ENCODE measurements at regions not wholly inside any gene's neighbourhood (a gene's known extent, or its start where the extent isn't known, plus 50 kb on each side); places are given as distances from the start of the nearest gene placed in this dataset.

DNA sequence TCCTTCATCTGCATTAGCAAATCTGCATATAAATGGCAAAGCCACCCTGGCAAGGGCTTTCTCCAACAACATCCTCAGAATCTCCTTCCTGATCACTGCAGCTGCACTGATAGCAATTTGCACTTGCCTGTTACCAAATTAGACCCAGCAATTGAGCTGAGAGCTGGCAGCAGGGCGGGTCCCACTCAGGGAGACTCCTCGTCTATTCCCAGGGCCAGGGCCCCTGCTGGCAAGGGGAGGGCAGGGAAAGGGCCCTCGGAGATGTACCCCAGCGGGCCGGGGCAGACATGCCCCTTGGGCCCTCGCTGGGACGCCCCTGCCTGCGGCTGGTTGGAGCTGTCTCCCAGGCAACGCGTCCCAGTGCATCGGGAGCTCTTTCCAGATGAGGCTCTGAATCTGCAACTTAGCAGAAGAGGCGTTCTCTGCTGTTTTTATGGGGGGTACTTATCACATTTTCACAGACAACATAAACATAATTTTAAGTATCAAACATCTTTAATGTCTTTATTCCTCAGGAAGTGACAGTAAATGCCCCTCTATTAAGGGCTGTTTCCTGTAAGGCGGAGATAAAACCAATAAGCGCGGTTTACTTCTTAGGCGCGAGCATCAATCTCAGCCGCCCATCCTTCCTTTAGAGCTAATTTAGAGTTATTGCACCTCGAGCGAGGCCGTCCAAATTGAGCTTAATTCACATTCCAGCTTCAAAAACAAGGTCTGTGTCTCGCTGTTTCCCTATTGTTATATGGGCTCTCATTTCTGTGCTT, 249.0 kb upstream of the PPP2R2D start:
- H3K9me3 ChIP-seq (ENCODE audit: low read length) = no peaks in the 10 kb centered on the region
- FAIRE-seq (no peak), ATAC-seq (no peak), DNase-seq (ENCODE audit: low spot score) (no peak)
- no peak overlapping the region for H2AFZ ChIP-seq (ENCODE audit: low read length)
- H4K20me1 ChIP-seq (ENCODE audit: insufficient read depth, low read length) = no peaks in the 10 kb centered on the region
- H3K36me3 ChIP-seq (replicated peaks in 1 of 2; ENCODE audit: control insufficient read depth in 1 of 2, insufficient read depth in 2 of 2, low read length in 2 of 2) = no peaks in the 10 kb centered on the region
- no TSS peak for BruUV-seq (replicated peaks)
- intact Hi-C loops (cut with micrococcal nuclease; ENCODE audit: unreplicated experiment) (no loop called here), in situ Hi-C loops (cut with HindIII; ENCODE audit: extremely low pct_ligation_motif_present, low pct_unique_long_range_greater_than_20kb) (no loop called here)
- no peaks in the 10 kb centered on the region for H3K4me1 ChIP-seq (ENCODE audit: insufficient read depth, low read length)
- H3K27ac ChIP-seq (ENCODE audit: extremely low read length, insufficient read depth, low read length) = no peak overlapping the region
- H3K9ac ChIP-seq (ENCODE audit: insufficient read depth, low read depth, low read length) = no peak overlapping the region
- CTCF ChIA-PET (ENCODE audit: low intra/inter-chr PET ratio, low total read pairs) = no interaction called here
- POLR2A ChIA-PET = no interaction called here
- no peak overlapping the region for H3K4me3 ChIP-seq (replicated peaks in 1 of 3; ENCODE audit: insufficient read depth in 1 of 3, low read depth in 2 of 3, low read length in 3 of 3)
- no peaks in the 10 kb centered on the region for H3K79me2 ChIP-seq (ENCODE audit: insufficient read depth, low read length)
- peaks cover 2 to 6% of the 10 kb centered on the region in 2 experiments; a peak in 4 of 5 replicates for H3K27me3 ChIP-seq (ENCODE audit: control insufficient read depth in 1 of 2, insufficient read depth in 2 of 2, low read length in 2 of 2)
- 60% methylated on average over 16 of the region's 22 CpGs for WGBS (ENCODE audit: low lambda C conversion rate)
- no peak overlapping the region for H3K4me2 ChIP-seq (ENCODE audit: low read depth, low read length)
- TF ChIP-seq SAFB2 (CRISPR knock-in tag; IDR thresholded peaks at IDR 0.05; ENCODE audit: borderline replicate concordance, low read depth) = no peak
- TF ChIP-seq ZSCAN20 (CRISPR knock-in tag; IDR thresholded peaks at IDR 0.05; ENCODE audit: borderline replicate concordance) = no peak
- no peak for TF ChIP-seq SYNCRIP (IDR thresholded peaks at IDR 0.05; ENCODE audit: insufficient read depth, low read depth, low read length)
- no peak for TF ChIP-seq HNRNPH1 (optimal IDR thresholded peaks at IDR 0.05; ENCODE audit: low read depth, low read length)
- TF ChIP-seq SP4 (CRISPR knock-in tag; IDR thresholded peaks at IDR 0.05) = no peak
- no peak for TF ChIP-seq KDM1A (CRISPR knock-in tag; IDR thresholded peaks at IDR 0.05)
- TF ChIP-seq ZNF160 (CRISPR knock-in tag; IDR thresholded peaks at IDR 0.05) = no peak
- no peak for TF ChIP-seq RAD21 (CRISPR knock-in tag; IDR thresholded peaks at IDR 0.05)
- TF ChIP-seq NFATC3 (CRISPR knock-in tag; IDR thresholded peaks at IDR 0.05) = no peak
- TF ChIP-seq, protein P1, sequence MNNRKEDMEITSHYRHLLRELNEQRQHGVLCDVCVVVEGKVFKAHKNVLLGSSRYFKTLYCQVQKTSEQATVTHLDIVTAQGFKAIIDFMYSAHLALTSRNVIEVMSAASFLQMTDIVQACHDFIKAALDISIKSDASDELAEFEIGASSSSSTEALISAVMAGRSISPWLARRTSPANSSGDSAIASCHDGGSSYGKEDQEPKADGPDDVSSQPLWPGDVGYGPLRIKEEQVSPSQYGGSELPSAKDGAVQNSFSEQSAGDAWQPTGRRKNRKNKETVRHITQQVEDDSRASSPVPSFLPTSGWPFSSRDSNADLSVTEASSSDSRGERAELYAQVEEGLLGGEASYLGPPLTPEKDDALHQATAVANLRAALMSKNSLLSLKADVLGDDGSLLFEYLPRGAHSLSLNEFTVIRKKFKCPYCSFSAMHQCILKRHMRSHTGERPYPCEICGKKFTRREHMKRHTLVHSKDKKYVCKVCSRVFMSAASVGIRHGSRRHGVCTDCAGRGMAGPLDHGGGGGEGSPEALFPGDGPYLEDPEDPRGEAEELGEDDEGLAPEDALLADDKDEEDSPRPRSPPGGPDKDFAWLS (CRISPR knock-in tag; IDR thresholded peaks at IDR 0.05; ENCODE audit: borderline replicate concordance) = no peak
- TF ChIP-seq, protein P2, sequence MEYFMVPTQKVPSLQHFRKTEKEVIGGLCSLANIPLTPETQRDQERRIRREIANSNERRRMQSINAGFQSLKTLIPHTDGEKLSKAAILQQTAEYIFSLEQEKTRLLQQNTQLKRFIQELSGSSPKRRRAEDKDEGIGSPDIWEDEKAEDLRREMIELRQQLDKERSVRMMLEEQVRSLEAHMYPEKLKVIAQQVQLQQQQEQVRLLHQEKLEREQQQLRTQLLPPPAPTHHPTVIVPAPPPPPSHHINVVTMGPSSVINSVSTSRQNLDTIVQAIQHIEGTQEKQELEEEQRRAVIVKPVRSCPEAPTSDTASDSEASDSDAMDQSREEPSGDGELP (IDR thresholded peaks at IDR 0.05; ENCODE audit: borderline replicate concordance, low read depth) = no peak
- TF ChIP-seq, protein P3, sequence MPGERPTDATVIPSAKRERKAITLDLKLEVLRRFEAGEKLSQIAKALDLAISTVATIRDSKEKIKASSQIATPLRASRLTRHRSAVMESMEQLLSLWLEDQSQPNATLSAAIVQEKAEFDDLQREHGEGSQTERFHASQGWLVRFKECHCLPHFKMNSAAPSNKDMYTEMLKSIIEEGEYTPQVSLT (CRISPR knock-in tag; IDR thresholded peaks at IDR 0.05; ENCODE audit: borderline replicate concordance, low read depth) = no peak
- TF ChIP-seq, protein P4, sequence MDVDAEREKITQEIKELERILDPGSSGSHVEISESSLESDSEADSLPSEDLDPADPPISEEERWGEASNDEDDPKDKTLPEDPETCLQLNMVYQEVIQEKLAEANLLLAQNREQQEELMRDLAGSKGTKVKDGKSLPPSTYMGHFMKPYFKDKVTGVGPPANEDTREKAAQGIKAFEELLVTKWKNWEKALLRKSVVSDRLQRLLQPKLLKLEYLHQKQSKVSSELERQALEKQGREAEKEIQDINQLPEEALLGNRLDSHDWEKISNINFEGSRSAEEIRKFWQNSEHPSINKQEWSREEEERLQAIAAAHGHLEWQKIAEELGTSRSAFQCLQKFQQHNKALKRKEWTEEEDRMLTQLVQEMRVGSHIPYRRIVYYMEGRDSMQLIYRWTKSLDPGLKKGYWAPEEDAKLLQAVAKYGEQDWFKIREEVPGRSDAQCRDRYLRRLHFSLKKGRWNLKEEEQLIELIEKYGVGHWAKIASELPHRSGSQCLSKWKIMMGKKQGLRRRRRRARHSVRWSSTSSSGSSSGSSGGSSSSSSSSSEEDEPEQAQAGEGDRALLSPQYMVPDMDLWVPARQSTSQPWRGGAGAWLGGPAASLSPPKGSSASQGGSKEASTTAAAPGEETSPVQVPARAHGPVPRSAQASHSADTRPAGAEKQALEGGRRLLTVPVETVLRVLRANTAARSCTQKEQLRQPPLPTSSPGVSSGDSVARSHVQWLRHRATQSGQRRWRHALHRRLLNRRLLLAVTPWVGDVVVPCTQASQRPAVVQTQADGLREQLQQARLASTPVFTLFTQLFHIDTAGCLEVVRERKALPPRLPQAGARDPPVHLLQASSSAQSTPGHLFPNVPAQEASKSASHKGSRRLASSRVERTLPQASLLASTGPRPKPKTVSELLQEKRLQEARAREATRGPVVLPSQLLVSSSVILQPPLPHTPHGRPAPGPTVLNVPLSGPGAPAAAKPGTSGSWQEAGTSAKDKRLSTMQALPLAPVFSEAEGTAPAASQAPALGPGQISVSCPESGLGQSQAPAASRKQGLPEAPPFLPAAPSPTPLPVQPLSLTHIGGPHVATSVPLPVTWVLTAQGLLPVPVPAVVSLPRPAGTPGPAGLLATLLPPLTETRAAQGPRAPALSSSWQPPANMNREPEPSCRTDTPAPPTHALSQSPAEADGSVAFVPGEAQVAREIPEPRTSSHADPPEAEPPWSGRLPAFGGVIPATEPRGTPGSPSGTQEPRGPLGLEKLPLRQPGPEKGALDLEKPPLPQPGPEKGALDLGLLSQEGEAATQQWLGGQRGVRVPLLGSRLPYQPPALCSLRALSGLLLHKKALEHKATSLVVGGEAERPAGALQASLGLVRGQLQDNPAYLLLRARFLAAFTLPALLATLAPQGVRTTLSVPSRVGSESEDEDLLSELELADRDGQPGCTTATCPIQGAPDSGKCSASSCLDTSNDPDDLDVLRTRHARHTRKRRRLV (CRISPR knock-in tag; IDR thresholded peaks at IDR 0.05) = no peak
- no peak for TF ChIP-seq ZKSCAN8 (CRISPR knock-in tag; IDR thresholded peaks at IDR 0.05; ENCODE audit: borderline replicate concordance)
- no peak for TF ChIP-seq NCOA1 (CRISPR knock-in tag; IDR thresholded peaks at IDR 0.05)
- no peak for TF ChIP-seq ZNF776 (CRISPR knock-in tag; IDR thresholded peaks at IDR 0.05)
- TF ChIP-seq ZNF501 (CRISPR knock-in tag; IDR thresholded peaks at IDR 0.05) = no peak
- TF ChIP-seq ZNF713 (CRISPR knock-in tag; IDR thresholded peaks at IDR 0.05) = no peak
